UCSD-AML1 (cell line): ENCODE measurements at regions not wholly inside any gene's neighbourhood (a gene's known extent, or its start where the extent isn't known, plus 50 kb on each side); places are given as distances from the start of the nearest gene placed in this dataset.

ENCODE experiments used
- DNase-seq: peaks from one replicate; lab custom pipeline; 2025; ENCODE audit not compliant: unreplicated experiment; lab: John Stamatoyannopoulos, UW

GRCh38 chr9:20048985-20049384 lies 260.1 kb upstream of the SLC24A2 start:
- DNase-seq = no peak

GRCh38 chr9:20048437-20048836 lies 259.6 kb upstream of the SLC24A2 start:
- DNase-seq = no peak

- no peak for DNase-seq
Measured at GRCh38 chr9:20044686-20045085, 255.8 kb upstream of the SLC24A2 start.

- no peak for DNase-seq
Measured at GRCh38 chr9:20043461-20043860, 254.6 kb upstream of the SLC24A2 start.

- DNase-seq = no peak
Measured at GRCh38 chr9:20043035-20043434, 254.2 kb upstream of the SLC24A2 start.

- DNase-seq = no peak
Measured at GRCh38 chr9:20042128-20042711, 253.4 kb upstream of the SLC24A2 start.

- DNase-seq = no peak
Measured at GRCh38 chr9:20041697-20042081, 252.9 kb upstream of the SLC24A2 start.

- DNase-seq = no peak
Measured at GRCh38 chr9:20040991-20041696, 252.3 kb upstream of the SLC24A2 start.

- DNase-seq = no peak
Measured at GRCh38 chr9:20037699-20038098, 248.9 kb upstream of the SLC24A2 start.

- DNase-seq = no peak
Measured at GRCh38 chr9:20033511-20033910, 244.7 kb upstream of the SLC24A2 start.

GRCh38 chr9:20032413-20033006 lies 243.7 kb upstream of the SLC24A2 start:
- DNase-seq = no peak

- no peak for DNase-seq
Measured at GRCh38 chr9:20031836-20032235, 243.0 kb upstream of the SLC24A2 start.

GRCh38 chr9:20030671-20031070 lies 241.8 kb upstream of the SLC24A2 start:
- no peak for DNase-seq

GRCh38 chr9:20030221-20030620 lies 241.4 kb upstream of the SLC24A2 start:
- DNase-seq = no peak

GRCh38 chr9:20028849-20029231 lies 240.0 kb upstream of the SLC24A2 start:
- no peak for DNase-seq

- no peak for DNase-seq
Measured at GRCh38 chr9:20028192-20028848, 239.5 kb upstream of the SLC24A2 start.

GRCh38 chr9:20023961-20024571 lies 235.2 kb upstream of the SLC24A2 start:
- no peak for DNase-seq

GRCh38 chr9:20023210-20023905 lies 234.5 kb upstream of the SLC24A2 start:
- no peak for DNase-seq

- DNase-seq = no peak
Measured at GRCh38 chr9:20022410-20022809, 233.6 kb upstream of the SLC24A2 start.

GRCh38 chr9:20016611-20017010 lies 227.8 kb upstream of the SLC24A2 start:
- no peak for DNase-seq

GRCh38 chr9:20015427-20015931 lies 226.6 kb upstream of the SLC24A2 start:
- DNase-seq = no peak
